ENCODE measurements at regions not wholly inside any gene's neighbourhood (a gene's known extent, or its start where the extent isn't known, plus 50 kb on each side); places are given as distances from the start of the nearest gene placed in this dataset.
A peak's percentile ranks its signal among the peaks of the same experiment; 100 is the strongest.

GRCh38 chr18:43515481-43515880 lies 238.2 kb upstream of the SYT4 start:
- H3K36me3 ChIP-seq (ENCODE audit: control insufficient read depth, insufficient read depth, low read length) = no peaks in the 10 kb centered on the region
- no peaks in the 10 kb centered on the region for H3K27me3 ChIP-seq (ENCODE audit: control insufficient read depth, insufficient read depth, low read length)
- WGBS (ENCODE audit: insufficient coverage) = 88% methylated on average over 1 of the region's 2 CpGs
- H3K9me3 ChIP-seq (replicated peaks; ENCODE audit: control insufficient read depth, low read depth, low read length) = peaks cover 9% of the 10 kb centered on the region
- no peak overlapping the region for H3K4me3 ChIP-seq (ENCODE audit: low read length)
- H3K27ac ChIP-seq (ENCODE audit: low read length) = no peak overlapping the region
- no peak for DNase-seq
- H3K4me1 ChIP-seq (ENCODE audit: control insufficient read depth, insufficient read depth, low read length) = no peaks in the 10 kb centered on the region

GRCh38 chr18:43524260-43524659 lies 247.0 kb upstream of the SYT4 start:
- Histone ChIP-seq H3K4me3 (ENCODE audit: low read length) (no peak overlapping the region), H3K27me3 (ENCODE audit: control insufficient read depth, insufficient read depth, low read length) (no peaks in the 10 kb centered on the region), H3K9me3 (replicated peaks; ENCODE audit: control insufficient read depth, low read depth, low read length) (no peaks in the 10 kb centered on the region), H3K36me3 (ENCODE audit: control insufficient read depth, insufficient read depth, low read length) (no peaks in the 10 kb centered on the region), H3K27ac (ENCODE audit: low read length) (no peak overlapping the region), H3K4me1 (ENCODE audit: control insufficient read depth, insufficient read depth, low read length) (peaks cover 2% of the 10 kb centered on the region)
- no peak for DNase-seq

- WGBS (ENCODE audit: insufficient coverage) = no CpG with 5 or more reads among the region's 2 CpGs
- no peak overlapping the region for H3K4me3 ChIP-seq (ENCODE audit: low read length)
- peak; percentile 70 for DNase-seq
These were observed 247.9 kb upstream of the SYT4 start for GRCh38 chr18:43525169-43525568.

GRCh38 chr18:43526426-43527145 lies 249.3 kb upstream of the SYT4 start:
- no CpG with 5 or more reads among the region's 2 CpGs for WGBS (ENCODE audit: insufficient coverage)
- DNase-seq = peak; percentile 71
- peak overlapping the region; percentile 62 for H3K27ac ChIP-seq (ENCODE audit: low read length)
- H3K4me3 ChIP-seq (ENCODE audit: low read length) = no peak overlapping the region
- no peaks in the 10 kb centered on the region for H3K27me3 ChIP-seq (ENCODE audit: control insufficient read depth, insufficient read depth, low read length)
- H3K4me1 ChIP-seq (ENCODE audit: control insufficient read depth, insufficient read depth, low read length) = peaks cover 2% of the 10 kb centered on the region
- H3K9me3 ChIP-seq (replicated peaks; ENCODE audit: control insufficient read depth, low read depth, low read length) = no peaks in the 10 kb centered on the region
- no peaks in the 10 kb centered on the region for H3K36me3 ChIP-seq (ENCODE audit: control insufficient read depth, insufficient read depth, low read length)

More at GRCh38 chr18:43525169-43525568, 247.9 kb upstream of the SYT4 start:
- Histone ChIP-seq H3K27ac (ENCODE audit: low read length) (no peak overlapping the region), H3K9me3 (replicated peaks; ENCODE audit: control insufficient read depth, low read depth, low read length) (no peaks in the 10 kb centered on the region), H3K4me1 (ENCODE audit: control insufficient read depth, insufficient read depth, low read length) (peaks cover 2% of the 10 kb centered on the region), H3K27me3 (ENCODE audit: control insufficient read depth, insufficient read depth, low read length) (no peaks in the 10 kb centered on the region), H3K36me3 (ENCODE audit: control insufficient read depth, insufficient read depth, low read length) (no peaks in the 10 kb centered on the region)

- DNase-seq = no peak
- H3K4me3 ChIP-seq (ENCODE audit: low read length) = no peak overlapping the region
- H3K36me3 ChIP-seq (ENCODE audit: control insufficient read depth, insufficient read depth, low read length) = no peaks in the 10 kb centered on the region
- peaks cover 2% of the 10 kb centered on the region for H3K4me1 ChIP-seq (ENCODE audit: control insufficient read depth, insufficient read depth, low read length)
- no peak overlapping the region for H3K27ac ChIP-seq (ENCODE audit: low read length)
- H3K9me3 ChIP-seq (replicated peaks; ENCODE audit: control insufficient read depth, low read depth, low read length) = no peaks in the 10 kb centered on the region
- no CpG with 5 or more reads among the region's 3 CpGs for WGBS (ENCODE audit: insufficient coverage)
- H3K27me3 ChIP-seq (ENCODE audit: control insufficient read depth, insufficient read depth, low read length) = no peaks in the 10 kb centered on the region
These were observed 254.1 kb upstream of the SYT4 start for GRCh38 chr18:43531438-43531837.

- WGBS (ENCODE audit: insufficient coverage) = no CpG with 5 or more reads among the region's 1 CpG
- Histone ChIP-seq H3K4me1 (ENCODE audit: control insufficient read depth, insufficient read depth, low read length) (no peaks in the 10 kb centered on the region), H3K27me3 (ENCODE audit: control insufficient read depth, insufficient read depth, low read length) (no peaks in the 10 kb centered on the region), H3K36me3 (ENCODE audit: control insufficient read depth, insufficient read depth, low read length) (no peaks in the 10 kb centered on the region), H3K27ac (ENCODE audit: low read length) (no peak overlapping the region), H3K4me3 (ENCODE audit: low read length) (no peak overlapping the region), H3K9me3 (replicated peaks; ENCODE audit: control insufficient read depth, low read depth, low read length) (no peaks in the 10 kb centered on the region)
- DNase-seq = no peak
These were observed 256.1 kb upstream of the SYT4 start for GRCh38 chr18:43533371-43533770.

GRCh38 chr18:43534511-43534910 lies 257.2 kb upstream of the SYT4 start:
- Histone ChIP-seq H3K27me3 (ENCODE audit: control insufficient read depth, insufficient read depth, low read length) (no peaks in the 10 kb centered on the region), H3K27ac (ENCODE audit: low read length) (no peak overlapping the region), H3K4me1 (ENCODE audit: control insufficient read depth, insufficient read depth, low read length) (no peaks in the 10 kb centered on the region), H3K36me3 (ENCODE audit: control insufficient read depth, insufficient read depth, low read length) (no peaks in the 10 kb centered on the region), H3K9me3 (replicated peaks; ENCODE audit: control insufficient read depth, low read depth, low read length) (no peaks in the 10 kb centered on the region), H3K4me3 (ENCODE audit: low read length) (no peak overlapping the region)
- WGBS (ENCODE audit: insufficient coverage) = 17% methylated on average over 1 of the region's 2 CpGs
- DNase-seq = no peak

GRCh38 chr18:43539862-43540261 lies 262.6 kb upstream of the SYT4 start:
- no peaks in the 10 kb centered on the region for H3K4me1 ChIP-seq (ENCODE audit: control insufficient read depth, insufficient read depth, low read length)
- H3K36me3 ChIP-seq (ENCODE audit: control insufficient read depth, insufficient read depth, low read length) = no peaks in the 10 kb centered on the region
- no peaks in the 10 kb centered on the region for H3K27me3 ChIP-seq (ENCODE audit: control insufficient read depth, insufficient read depth, low read length)
- no peak overlapping the region for H3K4me3 ChIP-seq (ENCODE audit: low read length)
- H3K27ac ChIP-seq (ENCODE audit: low read length) = no peak overlapping the region
- WGBS (ENCODE audit: insufficient coverage) = no CpG with 5 or more reads among the region's 1 CpG
- DNase-seq = no peak
- H3K9me3 ChIP-seq (replicated peaks; ENCODE audit: control insufficient read depth, low read depth, low read length) = no peaks in the 10 kb centered on the region

GRCh38 chr18:43542016-43542415 lies 264.7 kb upstream of the SYT4 start:
- no CpG with 5 or more reads among the region's 6 CpGs for WGBS (ENCODE audit: insufficient coverage)
- no peak for DNase-seq
- H3K36me3 ChIP-seq (ENCODE audit: control insufficient read depth, insufficient read depth, low read length) = no peaks in the 10 kb centered on the region
- no peak overlapping the region for H3K27ac ChIP-seq (ENCODE audit: low read length)
- no peaks in the 10 kb centered on the region for H3K9me3 ChIP-seq (replicated peaks; ENCODE audit: control insufficient read depth, low read depth, low read length)
- no peaks in the 10 kb centered on the region for H3K4me1 ChIP-seq (ENCODE audit: control insufficient read depth, insufficient read depth, low read length)
- no peaks in the 10 kb centered on the region for H3K27me3 ChIP-seq (ENCODE audit: control insufficient read depth, insufficient read depth, low read length)
- H3K4me3 ChIP-seq (ENCODE audit: low read length) = no peak overlapping the region

- Histone ChIP-seq H3K27ac (ENCODE audit: low read length) (no peak overlapping the region), H3K27me3 (ENCODE audit: control insufficient read depth, insufficient read depth, low read length) (no peaks in the 10 kb centered on the region), H3K4me1 (ENCODE audit: control insufficient read depth, insufficient read depth, low read length) (no peaks in the 10 kb centered on the region), H3K4me3 (ENCODE audit: low read length) (no peak overlapping the region), H3K36me3 (ENCODE audit: control insufficient read depth, insufficient read depth, low read length) (no peaks in the 10 kb centered on the region), H3K9me3 (replicated peaks; ENCODE audit: control insufficient read depth, low read depth, low read length) (no peaks in the 10 kb centered on the region)
- 59% methylated on average over 3 of the region's 4 CpGs for WGBS (ENCODE audit: insufficient coverage)
- DNase-seq = no peak
These were observed 265.9 kb upstream of the SYT4 start for GRCh38 chr18:43543236-43543635.

- peaks cover 2% of the 10 kb centered on the region for H3K9me3 ChIP-seq (replicated peaks; ENCODE audit: control insufficient read depth, low read depth, low read length)
These were observed 270.2 kb upstream of the SYT4 start for GRCh38 chr18:43547456-43547855.

More at GRCh38 chr18:43547456-43547855, 270.2 kb upstream of the SYT4 start:
- no peaks in the 10 kb centered on the region for H3K4me1 ChIP-seq (ENCODE audit: control insufficient read depth, insufficient read depth, low read length)
- H3K27me3 ChIP-seq (ENCODE audit: control insufficient read depth, insufficient read depth, low read length) = no peaks in the 10 kb centered on the region
- no peak overlapping the region for H3K27ac ChIP-seq (ENCODE audit: low read length)
- no peaks in the 10 kb centered on the region for H3K36me3 ChIP-seq (ENCODE audit: control insufficient read depth, insufficient read depth, low read length)
- no CpG with 5 or more reads among the region's 1 CpG for WGBS (ENCODE audit: insufficient coverage)
- DNase-seq = no peak
- no peak overlapping the region for H3K4me3 ChIP-seq (ENCODE audit: low read length)

Data from muscle of leg (tissue), 3 donors.